ENCODE measurements at regions not wholly inside any gene's neighbourhood (a gene's known extent, or its start where the extent isn't known, plus 50 kb on each side); places are given as distances from the start of the nearest gene placed in this dataset.

DNA sequence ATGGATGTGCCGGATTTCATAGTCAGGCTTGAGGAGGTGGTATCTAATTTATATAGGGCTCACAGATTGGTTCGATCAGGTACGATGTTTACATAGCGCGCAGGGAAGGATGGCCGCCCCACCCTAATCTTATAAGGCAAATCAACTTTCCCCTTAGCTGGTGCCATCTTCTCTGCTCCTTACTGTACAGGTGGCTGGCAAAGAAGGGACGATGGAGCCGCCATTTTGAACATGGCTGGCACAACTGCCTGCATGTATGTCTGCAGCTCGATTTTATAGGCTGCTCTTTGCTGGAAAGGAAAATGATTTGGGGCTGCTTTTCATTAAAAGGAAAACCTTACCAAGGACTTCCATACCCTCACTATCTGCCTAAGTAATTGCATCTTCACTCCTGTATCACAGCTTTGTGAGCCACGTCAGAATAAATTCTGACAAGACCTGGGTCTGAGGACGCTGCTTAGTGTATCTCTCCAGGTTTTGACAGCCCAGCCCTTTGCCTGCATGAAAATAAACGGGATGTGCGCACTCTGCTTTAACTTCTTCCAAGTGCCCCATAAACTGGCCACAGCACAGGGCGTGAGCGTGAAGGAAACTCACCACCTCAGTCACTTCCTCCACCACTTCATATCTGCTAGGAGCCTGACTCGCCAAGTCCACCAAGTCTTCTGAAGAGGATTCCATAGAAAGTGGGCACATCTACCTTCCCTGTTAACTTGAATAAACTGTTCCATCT is 109.4 kb upstream of the ARMC2 start:
- TF ChIP-seq CTCF (IDR thresholded peaks at IDR 0.05) (no peak), ZFX (IDR thresholded peaks at IDR 0.05; ENCODE audit: borderline replicate concordance) (no peak)
